Spleen (tissue), 11 donors: ENCODE measurements at regions not wholly inside any gene's neighbourhood (a gene's known extent, or its start where the extent isn't known, plus 50 kb on each side); places are given as distances from the start of the nearest gene placed in this dataset.

Experiments
- DNase-seq: peaks from one replicate; pipeline ENCODE4 v3.0.0-alpha.2; 2020
- H3K27ac ChIP-seq, 8 donors: fragments of 200-600 bp; sonication (generic) in 7 of 8; 1 replicate in 4 of 8; 2 replicates in 4 of 8; pipeline versions ENCODE4 v1.5.0 to v1.8.0; 2016 to 2021; ENCODE audit warnings: inconsistent platforms in 4 of 8, mild to moderate bottlenecking in 4 of 8, moderate library complexity in 1 of 8
- H3K27me3 ChIP-seq, 7 donors: fragments of 200-600 bp; sonication (generic) in 6 of 7; replicated peaks in 1 of 7; 1 replicate in 4 of 7; 2 replicates in 3 of 7; pipeline versions ENCODE4 v1.5.0 to v1.8.0; 2016 to 2021; ENCODE audit warnings: inconsistent platforms in 3 of 7, mild to moderate bottlenecking in 1 of 7
- H3K36me3 ChIP-seq, 6 donors: fragments of 200-600 bp; sonication (generic) in 5 of 6; 1 replicate in 4 of 6; 2 replicates in 2 of 6; pipeline versions ENCODE4 v1.5.0 to v1.8.0; 2016 to 2021; ENCODE audit warnings: inconsistent platforms in 2 of 6
- H3K4me1 ChIP-seq, 6 donors: fragments of 200-600 bp; sonication (generic) in 5 of 6; 1 replicate in 3 of 6; 2 replicates in 3 of 6; pipeline versions ENCODE4 v1.5.0 to v1.8.0; 2016 to 2021; ENCODE audit warnings: inconsistent platforms in 3 of 6
- H3K4me3 ChIP-seq, 8 donors: fragments of 200-600 bp; sonication (generic) in 7 of 8; 1 replicate in 4 of 8; 2 replicates in 4 of 8; pipeline versions ENCODE4 v1.5.0 to v1.8.0; 2016 to 2021; ENCODE audit warnings: inconsistent platforms in 4 of 8, mild to moderate bottlenecking in 4 of 8, moderate library complexity in 2 of 8
- H3K9me3 ChIP-seq, 8 donors: fragments of 200-600 bp; sonication (generic) in 7 of 8; 1 replicate in 4 of 8; 2 replicates in 4 of 8; pipeline versions ENCODE4 v1.5.0 to v1.8.0; 2016 to 2021; ENCODE audit warnings: inconsistent platforms in 4 of 8
- POLR2A ChIP-seq, 3 donors: fragments of 450-650 bp; IDR thresholded peaks; one replicate each; pipeline ENCODE4 v1.5.1; 2017; ENCODE audit warnings: antibody characterized with exemption in 3 of 3, mild to moderate bottlenecking in 1 of 3
- POLR2AphosphoS5 ChIP-seq, 3 donors: sonication (generic); formaldehyde crosslinking; IDR thresholded peaks; one replicate each; pipeline ENCODE4 v1.5.1; 2017; ENCODE audit warnings: antibody characterized with exemption in 3 of 3
- WGBS, 5 donors: extraction: QIAGEN DNeasy Blood & Tissue Kit in 3 of 5; methylation state at CpG; one replicate each; pipeline versions ENCODE4 v1.1.5 to v1.1.7; 2013 to 2018; 5-methylcytosine and 5-hydroxymethylcytosine counted together
- intact Hi-C: fragments of 100-400 bp; cut with DNase I; formaldehyde crosslinking; loops from one replicate; pipeline ENCODE4 v1.15.0; 2023; ENCODE audit warnings: low total_unique reads
- TF ChIP-seq, protein P1 (sequence below), 11 experiments: fragments of 200-600 bp in 7 of 11; fragments of 450-650 bp in 4 of 11; sonication (generic) in 4 of 11; IDR thresholded peaks in 8 of 11; conservative IDR thresholded peaks in 3 of 11; 1 replicate in 7 of 11; 2 replicates in 4 of 11; pipeline versions ENCODE4 v1.4.0 to v1.8.0; 2016 to 2021; ENCODE audit warnings: antibody characterized with exemption in 11 of 11, inconsistent platforms in 4 of 11, mild to moderate bottlenecking in 1 of 11
- donor health status: healthy with polysubstance abuse.
- donor health status: DM: no; HTN: no; CAD: no; lungs with moderate emphysema.
- donor health status: DM: no; HTN: no; CAD: no.
- donor health status: Bipolar disorder and iron deficiency.
- donor health status: healthy.
- donor health status: DM: no; HTN: no; CAD: no.
- donor health status: DM: yes; HTN: yes; CAD: no.

DNA sequence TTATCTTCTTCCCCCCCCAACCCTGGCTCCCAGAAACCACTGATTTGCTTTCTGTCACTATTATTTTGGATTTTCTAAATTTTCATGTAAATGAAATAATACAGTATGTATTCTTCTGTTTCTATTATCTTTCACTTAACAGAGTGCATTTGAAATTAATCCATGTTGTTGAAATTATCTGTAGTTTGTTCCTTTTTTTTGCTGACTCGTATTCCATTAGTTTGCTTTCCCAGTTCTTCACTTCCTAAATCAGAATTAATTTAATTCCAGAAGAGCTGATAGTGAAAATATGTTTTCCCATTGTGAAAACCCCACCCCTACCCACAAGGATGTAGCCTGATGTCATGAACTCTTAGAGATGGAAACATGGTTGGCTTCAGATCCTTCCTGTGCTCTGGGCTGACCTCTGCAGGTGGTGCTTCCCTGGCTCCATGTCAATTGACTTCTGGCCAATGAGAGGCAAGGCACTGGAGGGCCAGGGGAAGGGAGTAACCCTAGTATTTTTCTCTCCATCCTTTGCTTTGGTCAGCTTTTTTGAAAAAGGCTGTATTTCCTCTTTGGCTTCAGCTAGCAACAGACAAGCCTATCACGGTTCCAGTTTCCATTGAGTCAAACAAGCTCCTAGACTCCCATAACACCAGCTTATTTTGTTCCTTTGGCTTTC is 244.4 kb upstream of the HSF2 start:
- no peaks in the 10 kb centered on the region for H3K27me3 ChIP-seq
- intact Hi-C loops = no loop called here
- H3K9me3 ChIP-seq = no peaks in the 10 kb centered on the region
- H3K4me3 ChIP-seq = no peak overlapping the region
- H3K27ac ChIP-seq = peak overlapping the region in 5 of 8 donors; percentile 32 to 64 (median 55)
- TF ChIP-seq POLR2A (IDR thresholded peaks at IDR 0.05) (no peak), POLR2AphosphoS5 (IDR thresholded peaks at IDR 0.05) (peak in 1 of 3 donors; percentile 68)
- TF ChIP-seq, protein P1, sequence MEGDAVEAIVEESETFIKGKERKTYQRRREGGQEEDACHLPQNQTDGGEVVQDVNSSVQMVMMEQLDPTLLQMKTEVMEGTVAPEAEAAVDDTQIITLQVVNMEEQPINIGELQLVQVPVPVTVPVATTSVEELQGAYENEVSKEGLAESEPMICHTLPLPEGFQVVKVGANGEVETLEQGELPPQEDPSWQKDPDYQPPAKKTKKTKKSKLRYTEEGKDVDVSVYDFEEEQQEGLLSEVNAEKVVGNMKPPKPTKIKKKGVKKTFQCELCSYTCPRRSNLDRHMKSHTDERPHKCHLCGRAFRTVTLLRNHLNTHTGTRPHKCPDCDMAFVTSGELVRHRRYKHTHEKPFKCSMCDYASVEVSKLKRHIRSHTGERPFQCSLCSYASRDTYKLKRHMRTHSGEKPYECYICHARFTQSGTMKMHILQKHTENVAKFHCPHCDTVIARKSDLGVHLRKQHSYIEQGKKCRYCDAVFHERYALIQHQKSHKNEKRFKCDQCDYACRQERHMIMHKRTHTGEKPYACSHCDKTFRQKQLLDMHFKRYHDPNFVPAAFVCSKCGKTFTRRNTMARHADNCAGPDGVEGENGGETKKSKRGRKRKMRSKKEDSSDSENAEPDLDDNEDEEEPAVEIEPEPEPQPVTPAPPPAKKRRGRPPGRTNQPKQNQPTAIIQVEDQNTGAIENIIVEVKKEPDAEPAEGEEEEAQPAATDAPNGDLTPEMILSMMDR (IDR thresholded peaks at IDR 0.05 in 8 of 11, conservative IDR thresholded peaks at IDR 0.05 in 3 of 11) = no peak
- 37 to 75% (median 56%) methylated on average over 2 of the region's 2 CpGs for WGBS, 5 donors
- DNase-seq = no peak
- no peaks in the 10 kb centered on the region for H3K36me3 ChIP-seq
- peaks cover 0 to 6% (median 0%) of the 10 kb centered on the region in 6 donors for H3K4me1 ChIP-seq

DNA sequence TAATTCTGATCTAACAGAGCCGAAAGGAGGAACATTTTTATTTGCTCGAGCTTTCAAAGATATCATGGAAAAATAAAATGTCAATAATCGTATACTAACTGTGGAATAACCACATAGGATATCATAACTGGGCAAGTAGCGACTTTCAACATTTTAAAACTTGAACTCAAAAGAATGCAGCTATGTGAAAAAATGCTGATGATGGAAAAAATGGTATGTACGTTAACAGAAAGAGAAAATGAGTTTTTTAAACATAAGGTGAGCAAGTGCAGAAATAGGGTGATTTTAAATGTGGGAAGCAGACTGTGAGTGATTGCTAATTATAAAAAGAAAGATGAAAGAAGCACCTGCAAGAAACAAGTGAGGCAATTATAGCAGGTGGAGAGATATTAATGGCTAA is 238.3 kb upstream of the HSF2 start:
- Histone ChIP-seq H3K4me3 (no peak overlapping the region), H3K4me1 (no peaks in the 10 kb centered on the region), H3K27ac (no peak overlapping the region), H3K9me3 (peaks cover 0 to 12% (median 2%) of the 10 kb centered on the region in 8 donors), H3K36me3 (no peaks in the 10 kb centered on the region), H3K27me3 (no peaks in the 10 kb centered on the region)
- intact Hi-C loops = no loop called here
- no peak for DNase-seq
- TF ChIP-seq POLR2A (IDR thresholded peaks at IDR 0.05) (no peak), POLR2AphosphoS5 (IDR thresholded peaks at IDR 0.05) (no peak)
- TF ChIP-seq, protein P1 (IDR thresholded peaks at IDR 0.05 in 8 of 11, conservative IDR thresholded peaks at IDR 0.05 in 3 of 11) = no peak
- WGBS, 5 donors = 76 to 91% (median 83%) methylated on average over 5 of the region's 5 CpGs

DNA sequence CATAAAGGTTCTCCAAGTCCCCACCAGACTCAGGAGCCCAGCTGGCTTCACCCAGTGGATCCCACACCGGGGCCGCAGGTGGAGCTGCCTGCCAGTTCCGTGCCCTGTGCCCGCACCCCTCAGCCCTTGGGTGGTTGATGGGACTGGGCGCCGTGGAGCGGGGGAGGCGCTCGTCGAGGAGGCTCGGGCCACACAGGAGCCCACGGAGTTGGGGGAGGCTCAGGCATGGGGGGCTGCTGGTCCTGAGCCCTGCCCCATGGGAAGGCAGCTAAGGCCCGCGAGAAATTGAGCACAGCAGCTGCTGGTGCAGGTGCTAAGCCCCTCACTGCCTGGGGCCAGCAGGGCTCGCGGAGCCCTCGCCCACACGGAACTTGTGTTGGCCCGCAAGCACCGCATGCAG is 234.4 kb upstream of the HSF2 start:
- H3K27ac ChIP-seq = no peak overlapping the region
- H3K4me1 ChIP-seq = no peaks in the 10 kb centered on the region
- H3K27me3 ChIP-seq = no peaks in the 10 kb centered on the region
- intact Hi-C loops = no loop called here
- TF ChIP-seq POLR2A (IDR thresholded peaks at IDR 0.05) = no peak
- TF ChIP-seq, protein P1 (IDR thresholded peaks at IDR 0.05 in 8 of 11, conservative IDR thresholded peaks at IDR 0.05 in 3 of 11) = no peak
- TF ChIP-seq POLR2AphosphoS5 (IDR thresholded peaks at IDR 0.05) = no peak
- peaks cover 0 to 12% (median 2%) of the 10 kb centered on the region in 8 donors for H3K9me3 ChIP-seq
- H3K36me3 ChIP-seq = no peaks in the 10 kb centered on the region
- 86 to 100% (median 96%) methylated on average over 1 to 20 of the region's 20 CpGs for WGBS, 5 donors
- H3K4me3 ChIP-seq = no peak overlapping the region
- peak; percentile 55 for DNase-seq

- Histone ChIP-seq H3K27me3 (no peaks in the 10 kb centered on the region), H3K36me3 (no peaks in the 10 kb centered on the region), H3K27ac (no peak overlapping the region), H3K4me3 (no peak overlapping the region), H3K4me1 (no peaks in the 10 kb centered on the region), H3K9me3 (peaks cover 0 to 3% (median 0%) of the 10 kb centered on the region in 8 donors)
- intact Hi-C loops = no loop called here
- no peak for DNase-seq
- WGBS, 5 donors = 62 to 87% (median 76%) methylated on average over 2 of the region's 2 CpGs
- TF ChIP-seq, protein P1 (IDR thresholded peaks at IDR 0.05 in 8 of 11, conservative IDR thresholded peaks at IDR 0.05 in 3 of 11) = no peak
- TF ChIP-seq POLR2AphosphoS5 (IDR thresholded peaks at IDR 0.05) = no peak
- TF ChIP-seq POLR2A (IDR thresholded peaks at IDR 0.05) = no peak
Measured at GRCh38 chr6:122170274-122170673, 229.2 kb upstream of the HSF2 start.
